Activated CD4-positive, alpha-beta T cell treated with anti-CD3 and anti-CD28 coated beads for 36 hours (primary cell): ENCODE measurements at regions not wholly inside any gene's neighbourhood (a gene's known extent, or its start where the extent isn't known, plus 50 kb on each side); places are given as distances from the start of the nearest gene placed in this dataset.

Experiments used
- ATAC-seq: fragments of 200-7000 bp; cut with Tn5 transposase; one replicate; pipeline ENCODE4 v1.10.0; 2021; ENCODE audit warnings: mild to moderate bottlenecking, moderate library complexity
- CTCF ChIA-PET: fragments of 350-600 bp; sonication (Branson Sonifier 250); formaldehyde crosslinking; loops from one replicate; lab custom pipeline; 2021; ENCODE audit warnings: antibody characterized with exemption; lab: Charles Lee
- POLR2A ChIA-PET: fragments of 350-600 bp; sonication (Branson Sonifier 250); formaldehyde crosslinking; loops from one replicate; lab custom pipeline; 2021; ENCODE audit warnings: antibody characterized with exemption, inconsistent platforms; lab: Charles Lee
- DNase-seq: peaks from one replicate; pipeline ENCODE4 v3.0.0-alpha.2; 2020
- H3K27ac Mint-ChIP-seq: one replicate; pipeline ENCODE4 v1.8.0; 2021; ENCODE audit warnings: mixed read lengths
- H3K27me3 Mint-ChIP-seq: one replicate; pipeline ENCODE4 v1.8.0; 2021; ENCODE audit warnings: mixed read lengths
- H3K36me3 Mint-ChIP-seq: one replicate; pipeline ENCODE4 v1.8.0; 2021; ENCODE audit warnings: low read depth, mixed read lengths
- H3K4me1 Mint-ChIP-seq: one replicate; pipeline ENCODE4 v1.8.0; 2021; ENCODE audit warnings: mixed read lengths
- H3K4me3 Mint-ChIP-seq: one replicate; pipeline ENCODE4 v1.8.0; 2021; ENCODE audit warnings: mild to moderate bottlenecking, moderate library complexity, mixed read lengths
- H3K9me3 Mint-ChIP-seq: one replicate; pipeline ENCODE4 v1.8.0; 2021; ENCODE audit warnings: low read depth, mixed read lengths
- intact Hi-C, 2 experiments: fragments of 100-400 bp; cut with DNase I in 1 of 2; cut with micrococcal nuclease in 1 of 2; formaldehyde crosslinking; loops; one replicate each; pipeline versions ENCODE4 v1.14.2 to v1.15.1; 2022 to 2024; cut with DNase I, micrococcal nuclease

- no peak for ATAC-seq
- Mint-ChIP-seq H3K27ac (no peak overlapping the region), H3K27me3 (no peaks in the 10 kb centered on the region), H3K4me1 (peaks cover 18% of the 10 kb centered on the region), H3K4me3 (no peak overlapping the region), H3K9me3 (no peaks in the 10 kb centered on the region), H3K36me3 (no peaks in the 10 kb centered on the region)
- no peak for DNase-seq
- ChIA-PET CTCF (interaction anchor here (0.6 to 1.0 kb wide), 4 partner anchors 13 to 106 kb away, joined by 3 to 4 read pairs (median 3); no protein-coding TSS in a partner anchor), POLR2A (interaction anchor here (0.8 kb wide), 1 partner anchor 136 kb away, joined by 3 read pairs; the partner anchor contains the start of gene RUNX3)
- intact Hi-C loops, result no loop called here
Observed at GRCh38 chr1:25066256-25066655, 136.2 kb upstream of the RUNX3 start.

GRCh38 chr1:25065795-25066238, 135.7 kb upstream of the RUNX3 start:
- no peak for DNase-seq
- ChIA-PET POLR2A (interaction anchor here (0.8 kb wide), 1 partner anchor 136 kb away, joined by 3 read pairs; the partner anchor contains the start of gene RUNX3), CTCF (interaction anchor here (0.6 to 1.0 kb wide), 4 partner anchors 13 to 107 kb away, joined by 3 to 4 read pairs (median 3); no protein-coding TSS in a partner anchor)
- Mint-ChIP-seq H3K36me3 (no peaks in the 10 kb centered on the region), H3K4me3 (no peak overlapping the region), H3K27me3 (no peaks in the 10 kb centered on the region), H3K27ac (no peak overlapping the region), H3K9me3 (no peaks in the 10 kb centered on the region), H3K4me1 (peaks cover 18% of the 10 kb centered on the region)
- intact Hi-C loops, result no loop called here
- ATAC-seq, result no peak

GRCh38 chr1:25065321-25065721, 135.2 kb upstream of the RUNX3 start:
- Mint-ChIP-seq H3K36me3 (no peaks in the 10 kb centered on the region), H3K4me1 (peaks cover 18% of the 10 kb centered on the region), H3K4me3 (no peak overlapping the region), H3K27ac (no peak overlapping the region), H3K9me3 (no peaks in the 10 kb centered on the region), H3K27me3 (no peaks in the 10 kb centered on the region)
- ChIA-PET POLR2A (interaction anchor here (0.8 kb wide), 1 partner anchor 135 kb away, joined by 3 read pairs; the partner anchor contains the start of gene RUNX3), CTCF (interaction anchor here (0.6 kb wide), 1 partner anchor 138 kb away, joined by 3 read pairs; no protein-coding TSS in a partner anchor)
- intact Hi-C loops, result no loop called here
- DNase-seq (no peak), ATAC-seq (no peak)

GRCh38 chr1:25064465-25065240, 134.6 kb upstream of the RUNX3 start:
- DNase-seq (peak; percentile 60), ATAC-seq (peak; percentile 87)
- peaks cover 18% of the 10 kb centered on the region for H3K4me1 Mint-ChIP-seq
- no peaks in the 10 kb centered on the region for H3K9me3 Mint-ChIP-seq
- no peaks in the 10 kb centered on the region for H3K36me3 Mint-ChIP-seq
- H3K27me3 Mint-ChIP-seq, result no peaks in the 10 kb centered on the region
- CTCF ChIA-PET, result interaction anchor here (0.6 kb wide), 2 partner anchors 84 to 137 kb away, joined by 3 read pairs; no protein-coding TSS in a partner anchor
- no peak overlapping the region for H3K27ac Mint-ChIP-seq
- POLR2A ChIA-PET, result no interaction called here
- H3K4me3 Mint-ChIP-seq, result no peak overlapping the region
- intact Hi-C loops, result no loop called here

- H3K4me3 Mint-ChIP-seq, result no peak overlapping the region
- ChIA-PET POLR2A (no interaction called here), CTCF (no interaction called here)
- intact Hi-C loops, result no loop called here
- no peak for DNase-seq
- H3K4me1 Mint-ChIP-seq, result peaks cover 18% of the 10 kb centered on the region
- H3K9me3 Mint-ChIP-seq, result no peaks in the 10 kb centered on the region
- no peaks in the 10 kb centered on the region for H3K27me3 Mint-ChIP-seq
- no peak for ATAC-seq
- no peaks in the 10 kb centered on the region for H3K36me3 Mint-ChIP-seq
- no peak overlapping the region for H3K27ac Mint-ChIP-seq
Observed at GRCh38 chr1:25063591-25064416, 133.7 kb upstream of the RUNX3 start.

GRCh38 chr1:25062621-25063255, 132.7 kb upstream of the RUNX3 start:
- intact Hi-C loops, result no loop called here
- DNase-seq (no peak), ATAC-seq (no peak)
- Mint-ChIP-seq H3K36me3 (no peaks in the 10 kb centered on the region), H3K27ac (no peak overlapping the region), H3K9me3 (no peaks in the 10 kb centered on the region), H3K4me1 (peaks cover 18% of the 10 kb centered on the region), H3K4me3 (no peak overlapping the region), H3K27me3 (peaks cover 2% of the 10 kb centered on the region)
- ChIA-PET POLR2A (no interaction called here), CTCF (interaction anchor here (0.6 to 0.8 kb wide), 2 partner anchors 11 to 14 kb away, joined by 3 read pairs; no protein-coding TSS in a partner anchor)

- ChIA-PET CTCF (no interaction called here), POLR2A (no interaction called here)
- H3K27me3 Mint-ChIP-seq, result peaks cover 2% of the 10 kb centered on the region
- H3K27ac Mint-ChIP-seq, result no peak overlapping the region
- peaks cover 18% of the 10 kb centered on the region for H3K4me1 Mint-ChIP-seq
- intact Hi-C loops, result no loop called here
- H3K4me3 Mint-ChIP-seq, result no peak overlapping the region
- DNase-seq (no peak), ATAC-seq (no peak)
- H3K9me3 Mint-ChIP-seq, result no peaks in the 10 kb centered on the region
- no peaks in the 10 kb centered on the region for H3K36me3 Mint-ChIP-seq
Observed at GRCh38 chr1:25061261-25061995, 131.4 kb upstream of the RUNX3 start.

GRCh38 chr1:25057188-25057587, 127.1 kb upstream of the RUNX3 start:
- Mint-ChIP-seq H3K27ac (no peak overlapping the region), H3K4me1 (no peaks in the 10 kb centered on the region), H3K4me3 (no peak overlapping the region), H3K9me3 (no peaks in the 10 kb centered on the region), H3K36me3 (no peaks in the 10 kb centered on the region), H3K27me3 (peaks cover 10% of the 10 kb centered on the region)
- CTCF ChIA-PET, result no interaction called here
- POLR2A ChIA-PET, result no interaction called here
- ATAC-seq (no peak), DNase-seq (no peak)
- intact Hi-C loops, result no loop called here

GRCh38 chr1:25056536-25056935, 126.5 kb upstream of the RUNX3 start:
- H3K9me3 Mint-ChIP-seq, result no peaks in the 10 kb centered on the region
- POLR2A ChIA-PET, result no interaction called here
- ATAC-seq, result no peak
- H3K36me3 Mint-ChIP-seq, result no peaks in the 10 kb centered on the region
- no peak overlapping the region for H3K27ac Mint-ChIP-seq
- DNase-seq, result no peak
- H3K4me1 Mint-ChIP-seq, result no peaks in the 10 kb centered on the region
- H3K27me3 Mint-ChIP-seq, result peaks cover 12% of the 10 kb centered on the region
- no peak overlapping the region for H3K4me3 Mint-ChIP-seq
- CTCF ChIA-PET, result no interaction called here
- intact Hi-C loops, result no loop called here

- DNase-seq (no peak), ATAC-seq (no peak)
- Mint-ChIP-seq H3K9me3 (no peaks in the 10 kb centered on the region), H3K27me3 (peaks cover 12% of the 10 kb centered on the region), H3K27ac (no peak overlapping the region), H3K4me3 (no peak overlapping the region), H3K36me3 (no peaks in the 10 kb centered on the region), H3K4me1 (no peaks in the 10 kb centered on the region)
- intact Hi-C loops, result no loop called here
- ChIA-PET CTCF (no interaction called here), POLR2A (interaction anchor here (0.6 kb wide), 1 partner anchor 104 kb away, joined by 3 read pairs; no protein-coding TSS in a partner anchor)
Observed at GRCh38 chr1:25055961-25056360, 125.9 kb upstream of the RUNX3 start.
